AG04450 (cell line): ENCODE measurements at regions not wholly inside any gene's neighbourhood (a gene's known extent, or its start where the extent isn't known, plus 50 kb on each side); places are given as distances from the start of the nearest gene placed in this dataset. TPM values are rescaled to one million over a fixed set of nuclear protein-coding genes. Genes with fewer than 3 reads are reported as not detected.

ENCODE experiments used
- CTCF ChIA-PET: fragments of 300-600, 350-600 bp; formaldehyde crosslinking; extraction: SDS; loops from one replicate; lab custom pipeline; 2022; ENCODE audit warnings: antibody characterized with exemption, inconsistent platforms; lab: Charles Lee
- POLR2A ChIA-PET: fragments of 350-600 bp; formaldehyde crosslinking; extraction: SDS; loops from one replicate; lab custom pipeline; 2021; ENCODE audit warnings: antibody characterized with exemption, inconsistent platforms; lab: Yijun Ruan, JAX
- DNase-seq: peaks from one replicate; pipeline ENCODE4 v3.0.0-alpha.2; 2011; ENCODE audit warnings: low read depth, low spot score
- H3K27ac ChIP-seq: one replicate; pipeline ENCODE4 v1.5.1; 2012; ENCODE audit warnings: low read depth, low read length, control low read depth
- H3K27me3 ChIP-seq: one replicate; pipeline ENCODE4 v1.6.0; 2012; ENCODE audit warnings: low read length; ENCODE audit not compliant: control insufficient read depth, insufficient read depth
- H3K4me3 ChIP-seq: 2 replicates; pipeline ENCODE4 v1.5.1; 2011; ENCODE audit warnings: mild to moderate bottlenecking, low read depth, low read length, control low read depth
- H3K9me3 ChIP-seq: 2 replicates; pipeline ENCODE4 v1.5.1; 2012; ENCODE audit warnings: low read length; ENCODE audit not compliant: control insufficient read depth, insufficient read depth
- small RNA-seq: library from RNA; depleted of rRNA; stranded (forward); fragments of <200 nt; gene quantifications from one replicate; pipeline ENCODE3, GENCODE V24; 2012; ENCODE audit warnings: low read depth; ENCODE audit not compliant: insufficient read length
- TF ChIP-seq, protein P1 (sequence below): IDR thresholded peaks from 2 replicates; pipeline ENCODE4 v1.5.1; 2011; ENCODE audit warnings: low read depth, low read length, control low read depth, inconsistent platforms

DNA sequence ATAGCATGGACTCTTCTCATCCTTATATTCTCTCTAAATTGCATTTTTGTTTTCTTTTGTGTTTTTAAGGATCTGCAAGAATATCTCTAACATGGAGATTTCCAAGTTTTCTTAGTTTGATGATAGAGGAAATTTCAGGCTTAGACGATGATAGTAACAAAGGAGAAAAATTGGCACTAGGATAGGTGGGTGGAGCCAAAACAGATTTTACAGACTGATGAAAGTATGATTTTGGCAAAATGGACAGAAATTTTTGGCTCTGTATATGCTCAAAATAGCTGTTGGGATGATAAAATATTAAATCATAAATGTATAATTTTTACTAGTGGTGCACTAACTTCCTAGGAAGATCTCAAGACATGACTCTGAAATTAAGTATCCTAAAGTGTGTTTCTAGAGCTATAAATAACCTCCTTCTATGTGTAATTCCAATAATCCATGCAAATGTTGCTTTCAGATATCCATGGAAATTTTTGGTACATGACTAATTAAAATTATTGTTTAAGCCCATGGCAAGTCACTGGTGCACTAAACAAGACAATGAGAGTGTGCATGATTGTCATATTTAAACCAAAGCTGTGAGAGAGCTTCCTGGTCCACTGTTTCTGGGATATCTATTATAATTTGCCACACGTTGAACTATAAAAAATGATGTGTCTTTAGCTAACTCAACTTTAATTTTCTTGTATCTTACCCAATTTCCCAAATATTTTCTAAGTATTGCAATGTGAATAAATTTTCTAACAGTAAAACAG lies 55.8 kb upstream of the NBEA start:
- TF ChIP-seq, protein P1, sequence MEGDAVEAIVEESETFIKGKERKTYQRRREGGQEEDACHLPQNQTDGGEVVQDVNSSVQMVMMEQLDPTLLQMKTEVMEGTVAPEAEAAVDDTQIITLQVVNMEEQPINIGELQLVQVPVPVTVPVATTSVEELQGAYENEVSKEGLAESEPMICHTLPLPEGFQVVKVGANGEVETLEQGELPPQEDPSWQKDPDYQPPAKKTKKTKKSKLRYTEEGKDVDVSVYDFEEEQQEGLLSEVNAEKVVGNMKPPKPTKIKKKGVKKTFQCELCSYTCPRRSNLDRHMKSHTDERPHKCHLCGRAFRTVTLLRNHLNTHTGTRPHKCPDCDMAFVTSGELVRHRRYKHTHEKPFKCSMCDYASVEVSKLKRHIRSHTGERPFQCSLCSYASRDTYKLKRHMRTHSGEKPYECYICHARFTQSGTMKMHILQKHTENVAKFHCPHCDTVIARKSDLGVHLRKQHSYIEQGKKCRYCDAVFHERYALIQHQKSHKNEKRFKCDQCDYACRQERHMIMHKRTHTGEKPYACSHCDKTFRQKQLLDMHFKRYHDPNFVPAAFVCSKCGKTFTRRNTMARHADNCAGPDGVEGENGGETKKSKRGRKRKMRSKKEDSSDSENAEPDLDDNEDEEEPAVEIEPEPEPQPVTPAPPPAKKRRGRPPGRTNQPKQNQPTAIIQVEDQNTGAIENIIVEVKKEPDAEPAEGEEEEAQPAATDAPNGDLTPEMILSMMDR = no peak
- Histone ChIP-seq H3K27ac (no peak overlapping the region), H3K4me3 (no peak overlapping the region), H3K27me3 (no peaks in the 10 kb centered on the region), H3K9me3 (no peaks in the 10 kb centered on the region)
- CTCF ChIA-PET = no interaction called here
- POLR2A ChIA-PET = no interaction called here
- no peak for DNase-seq

DNA sequence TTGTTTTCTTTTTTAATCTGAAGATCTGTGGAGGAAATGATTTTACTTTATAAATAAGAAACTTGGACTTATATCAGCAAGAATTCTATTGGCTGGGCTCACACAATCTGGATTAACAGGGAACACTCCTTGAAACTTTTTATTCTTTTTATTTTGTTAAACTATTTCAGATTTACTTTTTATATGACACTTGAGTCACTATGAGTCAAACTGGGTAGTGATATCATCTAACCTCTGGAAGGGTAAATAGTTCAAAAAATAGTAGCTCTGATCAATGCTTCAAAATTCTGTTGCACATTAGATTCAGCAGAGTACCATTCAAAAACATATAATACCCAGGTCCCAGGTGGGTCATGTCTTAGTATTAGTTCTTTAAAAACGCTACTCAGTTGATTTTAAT lies 55.1 kb upstream of the NBEA start:
- ChIA-PET POLR2A (no interaction called here), CTCF (no interaction called here)
- no peaks in the 10 kb centered on the region for H3K27me3 ChIP-seq
- no peak overlapping the region for H3K27ac ChIP-seq
- TF ChIP-seq, protein P1 = no peak
- no peak for DNase-seq
- no peak overlapping the region for H3K4me3 ChIP-seq
- no peaks in the 10 kb centered on the region for H3K9me3 ChIP-seq

Small RNA genes lying in the stretch of these regions (small RNA-seq; reads per million reads assigned to genes)
- not detected for gene AL356321.1
- not detected for gene RF00402
